ENCODE measurements at regions not wholly inside any gene's neighbourhood (a gene's known extent, or its start where the extent isn't known, plus 50 kb on each side); places are given as distances from the start of the nearest gene placed in this dataset.

DNA sequence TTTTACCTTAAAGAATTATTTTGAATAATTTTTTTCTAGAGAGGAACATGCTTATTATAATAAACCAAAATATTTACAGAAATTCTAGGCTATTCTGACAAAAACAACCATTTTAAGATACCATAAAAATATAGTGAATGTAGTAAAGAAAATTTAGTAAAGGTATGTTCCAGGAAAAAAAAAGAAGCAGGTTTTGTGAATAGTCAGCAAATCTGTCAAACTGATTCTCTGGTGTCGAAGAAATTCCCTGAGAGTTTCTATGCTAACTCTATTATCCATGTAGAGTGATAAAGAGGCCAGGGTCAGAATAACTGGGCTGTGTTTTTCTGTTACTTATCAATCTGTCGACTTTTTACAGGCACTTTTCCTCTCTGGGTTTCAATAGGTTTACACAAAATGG is 459.2 kb downstream of the KIF4B start:
- Histone ChIP-seq H3K27ac (ENCODE audit: low read length) (no peak overlapping the region), H3K36me3 (ENCODE audit: control insufficient read depth, insufficient read depth, low read length) (no peaks in the 10 kb centered on the region), H3K27me3 (ENCODE audit: control insufficient read depth, insufficient read depth, low read length) (no peaks in the 10 kb centered on the region), H3K4me3 (ENCODE audit: low read depth in 2 of 2, low read length in 2 of 2) (no peak overlapping the region), H3K4me1 (ENCODE audit: control insufficient read depth, insufficient read depth, low read length) (no peaks in the 10 kb centered on the region), H3K9me3 (ENCODE audit: control insufficient read depth, insufficient read depth, low read depth, low read length) (no peaks in the 10 kb centered on the region)
- ATAC-seq: no peak
- in situ Hi-C loops (cut with HindIII; ENCODE audit: low pct_unique_long_range_greater_than_20kb, low sequenced_read_pairs) (no loop called here), intact Hi-C loops (cut with micrococcal nuclease; ENCODE audit: unreplicated experiment) (no loop called here)
- CTCF ChIA-PET: no interaction called here
- BruUV-seq (replicated peaks): no TSS peak
- POLR2A ChIA-PET: no interaction called here
- no peak for DNase-seq (ENCODE audit: low read depth, low spot score)
- TF ChIP-seq TCF7L2 (IDR thresholded peaks at IDR 0.05; ENCODE audit: low read depth, low read length) (no peak), POLR2AphosphoS5 (IDR thresholded peaks at IDR 0.05; ENCODE audit: low read depth, low read length) (no peak), SIN3A (IDR thresholded peaks at IDR 0.05; ENCODE audit: borderline replicate concordance, insufficient read depth, low read depth, low read length) (no peak), CTCF (IDR thresholded peaks at IDR 0.05) (no peak)
- TF ChIP-seq, protein P1, sequence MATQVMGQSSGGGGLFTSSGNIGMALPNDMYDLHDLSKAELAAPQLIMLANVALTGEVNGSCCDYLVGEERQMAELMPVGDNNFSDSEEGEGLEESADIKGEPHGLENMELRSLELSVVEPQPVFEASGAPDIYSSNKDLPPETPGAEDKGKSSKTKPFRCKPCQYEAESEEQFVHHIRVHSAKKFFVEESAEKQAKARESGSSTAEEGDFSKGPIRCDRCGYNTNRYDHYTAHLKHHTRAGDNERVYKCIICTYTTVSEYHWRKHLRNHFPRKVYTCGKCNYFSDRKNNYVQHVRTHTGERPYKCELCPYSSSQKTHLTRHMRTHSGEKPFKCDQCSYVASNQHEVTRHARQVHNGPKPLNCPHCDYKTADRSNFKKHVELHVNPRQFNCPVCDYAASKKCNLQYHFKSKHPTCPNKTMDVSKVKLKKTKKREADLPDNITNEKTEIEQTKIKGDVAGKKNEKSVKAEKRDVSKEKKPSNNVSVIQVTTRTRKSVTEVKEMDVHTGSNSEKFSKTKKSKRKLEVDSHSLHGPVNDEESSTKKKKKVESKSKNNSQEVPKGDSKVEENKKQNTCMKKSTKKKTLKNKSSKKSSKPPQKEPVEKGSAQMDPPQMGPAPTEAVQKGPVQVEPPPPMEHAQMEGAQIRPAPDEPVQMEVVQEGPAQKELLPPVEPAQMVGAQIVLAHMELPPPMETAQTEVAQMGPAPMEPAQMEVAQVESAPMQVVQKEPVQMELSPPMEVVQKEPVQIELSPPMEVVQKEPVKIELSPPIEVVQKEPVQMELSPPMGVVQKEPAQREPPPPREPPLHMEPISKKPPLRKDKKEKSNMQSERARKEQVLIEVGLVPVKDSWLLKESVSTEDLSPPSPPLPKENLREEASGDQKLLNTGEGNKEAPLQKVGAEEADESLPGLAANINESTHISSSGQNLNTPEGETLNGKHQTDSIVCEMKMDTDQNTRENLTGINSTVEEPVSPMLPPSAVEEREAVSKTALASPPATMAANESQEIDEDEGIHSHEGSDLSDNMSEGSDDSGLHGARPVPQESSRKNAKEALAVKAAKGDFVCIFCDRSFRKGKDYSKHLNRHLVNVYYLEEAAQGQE (IDR thresholded peaks at IDR 0.05; ENCODE audit: insufficient read depth in 1 of 2, low read depth in 2 of 2, low read length in 1 of 2): no peak

DNA sequence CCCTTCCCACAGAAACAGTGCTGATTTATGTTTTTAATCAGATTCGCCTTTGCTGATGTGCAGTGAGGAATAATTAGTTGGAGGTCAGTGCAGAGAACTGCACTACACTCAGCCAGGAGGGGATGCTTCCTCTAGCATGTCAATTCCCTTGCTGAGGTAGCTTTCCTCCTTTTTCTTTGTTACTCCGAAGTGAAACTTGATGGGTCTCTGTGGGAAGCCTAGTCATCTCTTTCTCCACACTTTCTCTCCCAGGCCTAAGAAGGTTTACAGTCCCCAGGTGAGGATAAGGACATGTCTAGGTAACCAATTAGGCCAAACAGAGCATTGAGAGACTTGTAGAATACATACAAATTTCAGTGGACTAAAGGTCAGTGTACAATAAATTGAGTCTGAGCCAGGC is 461.8 kb downstream of the KIF4B start:
- no peak overlapping the region for H3K27ac ChIP-seq (ENCODE audit: low read length)
- BruUV-seq (replicated peaks): no TSS peak
- intact Hi-C loops (cut with micrococcal nuclease; ENCODE audit: unreplicated experiment) (no loop called here), in situ Hi-C loops (cut with HindIII; ENCODE audit: low pct_unique_long_range_greater_than_20kb, low sequenced_read_pairs) (no loop called here)
- ChIA-PET CTCF (no interaction called here), POLR2A (no interaction called here)
- DNase-seq (ENCODE audit: low read depth, low spot score) (no peak), ATAC-seq (no peak)
- H3K4me1 ChIP-seq (ENCODE audit: control insufficient read depth, insufficient read depth, low read length): no peaks in the 10 kb centered on the region
- no peaks in the 10 kb centered on the region for H3K27me3 ChIP-seq (ENCODE audit: control insufficient read depth, insufficient read depth, low read length)
- H3K9me3 ChIP-seq (ENCODE audit: control insufficient read depth, insufficient read depth, low read depth, low read length): no peaks in the 10 kb centered on the region
- no peak for TF ChIP-seq CTCF (IDR thresholded peaks at IDR 0.05)
- TF ChIP-seq SIN3A (IDR thresholded peaks at IDR 0.05; ENCODE audit: borderline replicate concordance, insufficient read depth, low read depth, low read length): no peak
- TF ChIP-seq, protein P1 (IDR thresholded peaks at IDR 0.05; ENCODE audit: insufficient read depth in 1 of 2, low read depth in 2 of 2, low read length in 1 of 2): no peak
- no peak for TF ChIP-seq POLR2AphosphoS5 (IDR thresholded peaks at IDR 0.05; ENCODE audit: low read depth, low read length)
- no peak for TF ChIP-seq TCF7L2 (IDR thresholded peaks at IDR 0.05; ENCODE audit: low read depth, low read length)
- H3K4me3 ChIP-seq (ENCODE audit: low read depth in 2 of 2, low read length in 2 of 2): no peak overlapping the region
- no peaks in the 10 kb centered on the region for H3K36me3 ChIP-seq (ENCODE audit: control insufficient read depth, insufficient read depth, low read length)
